Thoracic aorta (tissue), 2 donors: ENCODE measurements at regions not wholly inside any gene's neighbourhood (a gene's known extent, or its start where the extent isn't known, plus 50 kb on each side); places are given as distances from the start of the nearest gene placed in this dataset.

ENCODE experiments used
- ATAC-seq: fragments of 150-250 bp; one replicate; pipeline ENCODE4 v1.8.0; 2017; ENCODE audit warnings: low read depth; ENCODE audit not compliant: insufficient number of reproducible peaks, low FRiP score
- DNase-seq: peaks from one replicate; pipeline ENCODE4 v3.0.0-alpha.2; 2020; ENCODE audit warnings: low spot score
- H3K27ac ChIP-seq, 2 donors: fragments of 200-600 bp; sonication (generic); 1 replicate in 1 of 2; 2 replicates in 1 of 2; pipeline ENCODE4 v1.5.1; 2016; ENCODE audit warnings: mild to moderate bottlenecking in 2 of 2, moderate library complexity in 2 of 2
- H3K27me3 ChIP-seq: fragments of 200-600 bp; sonication (generic); replicated peaks from 2 replicates; pipeline ENCODE4 v1.6.0; 2016; ENCODE audit warnings: mild to moderate bottlenecking; ENCODE audit not compliant: insufficient read depth
- H3K36me3 ChIP-seq: fragments of 200-600 bp; sonication (generic); one replicate; pipeline ENCODE4 v1.5.1; 2016
- H3K4me1 ChIP-seq, 2 donors: fragments of 200-600 bp; sonication (generic); 1 replicate in 1 of 2; 2 replicates in 1 of 2; pipeline versions ENCODE4 v1.5.1 to v1.6.0; 2016; ENCODE audit warnings: low read depth in 2 of 2, mild to moderate bottlenecking in 1 of 2; ENCODE audit not compliant: control insufficient read depth in 1 of 2
- H3K4me3 ChIP-seq: fragments of 200-600 bp; sonication (generic); 2 replicates; pipeline ENCODE4 v1.5.1; 2016; ENCODE audit warnings: mild to moderate bottlenecking
- H3K9me3 ChIP-seq: fragments of 200-600 bp; sonication (generic); 2 replicates; pipeline ENCODE4 v1.5.1; 2016
- TF ChIP-seq, protein P1 (sequence below): fragments of 200-600 bp; sonication (generic); IDR thresholded peaks from one replicate; pipeline ENCODE4 v1.5.1; 2019; ENCODE audit warnings: antibody characterized with exemption

DNA sequence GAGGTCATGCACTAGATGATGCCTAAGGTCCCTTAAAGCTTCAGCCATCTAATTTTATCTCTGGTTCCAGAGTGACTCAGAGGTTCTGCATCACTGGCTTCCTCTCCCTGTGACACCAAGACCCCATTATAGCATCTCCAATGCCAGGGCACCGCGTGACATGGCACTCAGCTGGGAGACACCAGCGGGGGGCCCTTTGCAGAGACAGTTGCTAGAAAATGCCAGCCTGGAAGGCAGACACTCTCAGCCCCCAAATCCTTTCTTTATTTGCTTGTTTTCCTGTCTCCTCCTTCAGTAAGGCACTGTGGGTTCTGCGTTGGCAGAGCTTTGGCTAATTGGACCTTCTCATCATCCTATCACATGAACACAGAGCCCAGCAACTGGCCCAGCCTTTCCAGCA lies 123.5 kb upstream of the VRK1 start:
- Histone ChIP-seq H3K4me1 (no peaks in the 10 kb centered on the region), H3K27me3 (no peaks in the 10 kb centered on the region), H3K36me3 (no peaks in the 10 kb centered on the region), H3K9me3 (no peaks in the 10 kb centered on the region), H3K4me3 (no peak overlapping the region), H3K27ac (no peak overlapping the region)
- DNase-seq (no peak), ATAC-seq (no peak)
- TF ChIP-seq, protein P1, sequence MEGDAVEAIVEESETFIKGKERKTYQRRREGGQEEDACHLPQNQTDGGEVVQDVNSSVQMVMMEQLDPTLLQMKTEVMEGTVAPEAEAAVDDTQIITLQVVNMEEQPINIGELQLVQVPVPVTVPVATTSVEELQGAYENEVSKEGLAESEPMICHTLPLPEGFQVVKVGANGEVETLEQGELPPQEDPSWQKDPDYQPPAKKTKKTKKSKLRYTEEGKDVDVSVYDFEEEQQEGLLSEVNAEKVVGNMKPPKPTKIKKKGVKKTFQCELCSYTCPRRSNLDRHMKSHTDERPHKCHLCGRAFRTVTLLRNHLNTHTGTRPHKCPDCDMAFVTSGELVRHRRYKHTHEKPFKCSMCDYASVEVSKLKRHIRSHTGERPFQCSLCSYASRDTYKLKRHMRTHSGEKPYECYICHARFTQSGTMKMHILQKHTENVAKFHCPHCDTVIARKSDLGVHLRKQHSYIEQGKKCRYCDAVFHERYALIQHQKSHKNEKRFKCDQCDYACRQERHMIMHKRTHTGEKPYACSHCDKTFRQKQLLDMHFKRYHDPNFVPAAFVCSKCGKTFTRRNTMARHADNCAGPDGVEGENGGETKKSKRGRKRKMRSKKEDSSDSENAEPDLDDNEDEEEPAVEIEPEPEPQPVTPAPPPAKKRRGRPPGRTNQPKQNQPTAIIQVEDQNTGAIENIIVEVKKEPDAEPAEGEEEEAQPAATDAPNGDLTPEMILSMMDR = no peak

DNA sequence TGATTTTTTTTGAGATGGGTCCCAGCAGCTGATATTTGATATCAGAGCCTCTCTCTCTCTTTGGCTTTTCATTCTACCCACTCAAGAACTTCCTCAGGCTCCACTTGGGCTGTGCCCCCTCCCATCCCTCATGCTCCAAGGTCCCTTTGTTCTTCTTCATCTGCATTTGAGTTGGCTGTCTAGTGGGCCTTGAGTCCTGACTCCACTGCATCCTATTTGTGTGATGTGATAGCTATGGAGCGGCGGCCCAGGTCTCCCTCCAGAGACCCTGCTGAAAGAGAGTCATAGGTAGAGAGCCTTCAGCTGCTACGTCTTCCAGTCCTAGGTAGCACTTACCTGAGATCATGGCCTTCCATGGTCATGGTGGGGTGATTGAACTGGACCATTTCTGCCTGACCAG lies 123.1 kb upstream of the VRK1 start:
- no peaks in the 10 kb centered on the region for H3K4me1 ChIP-seq
- TF ChIP-seq, protein P1 = no peak
- no peaks in the 10 kb centered on the region for H3K36me3 ChIP-seq
- no peak overlapping the region for H3K4me3 ChIP-seq
- no peak overlapping the region for H3K27ac ChIP-seq
- no peaks in the 10 kb centered on the region for H3K27me3 ChIP-seq
- ATAC-seq (no peak), DNase-seq (no peak)
- no peaks in the 10 kb centered on the region for H3K9me3 ChIP-seq

DNA sequence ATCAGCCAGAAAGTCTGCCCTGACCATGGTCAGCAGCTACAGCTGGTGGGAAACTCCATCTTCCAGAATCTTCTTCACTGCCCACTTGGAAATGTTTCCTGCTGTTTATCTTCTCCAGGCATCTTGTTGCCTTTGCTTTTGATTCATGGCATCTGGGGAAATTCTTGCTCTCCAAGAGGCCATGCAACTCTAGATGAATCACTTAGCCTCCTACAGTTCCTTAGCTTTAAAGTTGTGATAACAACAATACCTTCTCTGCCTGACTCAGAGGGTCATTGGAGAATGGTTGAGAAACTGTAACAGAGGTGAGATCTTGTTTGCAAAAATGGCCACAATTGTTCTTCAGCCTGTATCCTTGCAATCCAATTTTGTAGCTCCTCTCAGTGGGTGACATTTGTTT lies 121.0 kb upstream of the VRK1 start:
- Histone ChIP-seq H3K4me3 (no peak overlapping the region), H3K27ac (no peak overlapping the region)

DNA sequence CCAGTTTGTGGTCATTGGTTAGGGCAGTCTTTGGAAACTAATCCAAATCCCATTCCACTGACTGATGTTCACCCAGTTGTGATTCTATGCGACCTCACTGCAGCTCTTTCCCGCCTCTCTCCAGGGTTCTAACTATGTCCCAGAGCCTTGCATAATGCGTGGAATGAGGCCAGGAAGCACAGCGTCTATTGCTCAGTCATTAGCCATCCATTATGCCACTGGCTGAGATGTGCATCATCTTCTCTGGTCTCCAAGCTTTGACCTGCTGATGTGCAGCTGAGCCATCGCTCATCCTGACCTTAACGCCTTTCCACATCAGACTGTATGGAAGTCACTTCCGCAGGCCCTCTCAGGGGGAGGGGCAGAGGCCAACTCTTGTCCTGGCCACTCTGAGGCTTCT lies 115.4 kb upstream of the VRK1 start:
- DNase-seq (no peak), ATAC-seq (no peak)
- no peaks in the 10 kb centered on the region for H3K9me3 ChIP-seq
- no peak overlapping the region for H3K4me3 ChIP-seq
- no peaks in the 10 kb centered on the region for H3K27me3 ChIP-seq
- TF ChIP-seq, protein P1 = no peak
- no peaks in the 10 kb centered on the region for H3K4me1 ChIP-seq
- H3K27ac ChIP-seq = no peak overlapping the region
- H3K36me3 ChIP-seq = no peaks in the 10 kb centered on the region

More for the DNA sequence above, 121.0 kb upstream of the VRK1 start:
- DNase-seq (no peak), ATAC-seq (no peak)
- no peaks in the 10 kb centered on the region for H3K27me3 ChIP-seq
- TF ChIP-seq, protein P1 = no peak
- H3K4me1 ChIP-seq = no peaks in the 10 kb centered on the region
- no peaks in the 10 kb centered on the region for H3K9me3 ChIP-seq
- H3K36me3 ChIP-seq = no peaks in the 10 kb centered on the region

DNA sequence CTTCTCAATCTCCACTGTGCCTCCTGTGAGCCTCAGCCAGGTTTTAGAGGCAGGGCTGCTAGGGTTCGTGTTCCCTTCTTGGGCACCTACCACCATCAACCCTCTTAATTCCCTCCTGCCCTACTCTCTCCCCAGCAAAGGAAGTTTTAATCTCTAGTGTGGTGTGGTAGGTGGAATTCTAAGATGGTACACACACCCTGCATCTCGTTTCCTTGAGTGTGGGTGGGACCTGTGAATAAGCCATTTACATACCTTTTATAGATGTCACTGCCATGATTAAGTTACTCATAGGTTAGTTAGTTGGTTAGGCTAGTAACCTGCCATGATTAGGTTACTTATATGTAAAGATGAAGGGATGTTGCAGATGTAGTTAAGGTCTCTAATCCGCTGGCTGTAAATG lies 114.8 kb upstream of the VRK1 start:
- Histone ChIP-seq H3K27me3 (no peaks in the 10 kb centered on the region), H3K9me3 (no peaks in the 10 kb centered on the region), H3K4me3 (no peak overlapping the region), H3K36me3 (no peaks in the 10 kb centered on the region), H3K27ac (no peak overlapping the region), H3K4me1 (no peaks in the 10 kb centered on the region)
- ATAC-seq (no peak), DNase-seq (no peak)
- TF ChIP-seq, protein P1 = no peak
